GM12872 (cell line): ENCODE measurements at regions not wholly inside any gene's neighbourhood (a gene's known extent, or its start where the extent isn't known, plus 50 kb on each side); places are given as distances from the start of the nearest gene placed in this dataset.

Source experiments
- TF ChIP-seq, protein P1 (sequence below): IDR thresholded peaks from 3 replicates; pipeline ENCODE4 v1.5.1; 2011; ENCODE audit warnings: low read depth, mild to moderate bottlenecking, low read length, moderate library complexity; ENCODE audit not compliant: insufficient read depth

DNA sequence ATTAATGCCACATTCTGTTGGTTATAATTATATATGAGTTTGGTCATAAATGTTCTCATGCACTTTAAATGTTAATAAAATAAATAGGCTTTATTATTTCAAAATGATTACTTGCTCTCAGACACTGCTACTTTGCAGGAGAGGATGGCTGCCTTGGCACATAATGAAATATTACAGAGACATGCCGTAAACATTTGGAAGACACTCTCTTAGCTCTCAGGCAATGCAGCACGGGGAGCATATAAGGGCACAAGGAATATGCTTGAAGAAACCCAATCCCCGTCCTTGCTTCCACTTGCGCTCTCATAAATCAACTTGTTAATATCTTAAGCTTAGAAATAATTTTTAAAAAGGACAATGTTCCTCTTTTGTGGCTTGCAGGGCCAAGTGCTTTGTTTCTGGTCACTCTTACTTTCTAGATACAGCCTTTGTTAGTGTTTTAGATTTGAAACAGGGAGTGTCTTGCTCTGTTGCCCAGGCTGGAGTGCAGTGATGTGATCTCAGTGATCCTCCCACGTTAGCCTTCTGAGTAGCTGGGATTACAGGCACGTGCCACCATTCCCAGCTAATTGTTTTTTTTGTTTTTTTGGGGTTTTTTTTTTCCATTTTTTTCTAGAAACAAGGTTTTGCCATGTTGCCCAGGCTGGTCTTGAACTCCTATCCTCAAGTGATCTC, 445.0 kb downstream of the SPRY1 start:
- TF ChIP-seq, protein P1, sequence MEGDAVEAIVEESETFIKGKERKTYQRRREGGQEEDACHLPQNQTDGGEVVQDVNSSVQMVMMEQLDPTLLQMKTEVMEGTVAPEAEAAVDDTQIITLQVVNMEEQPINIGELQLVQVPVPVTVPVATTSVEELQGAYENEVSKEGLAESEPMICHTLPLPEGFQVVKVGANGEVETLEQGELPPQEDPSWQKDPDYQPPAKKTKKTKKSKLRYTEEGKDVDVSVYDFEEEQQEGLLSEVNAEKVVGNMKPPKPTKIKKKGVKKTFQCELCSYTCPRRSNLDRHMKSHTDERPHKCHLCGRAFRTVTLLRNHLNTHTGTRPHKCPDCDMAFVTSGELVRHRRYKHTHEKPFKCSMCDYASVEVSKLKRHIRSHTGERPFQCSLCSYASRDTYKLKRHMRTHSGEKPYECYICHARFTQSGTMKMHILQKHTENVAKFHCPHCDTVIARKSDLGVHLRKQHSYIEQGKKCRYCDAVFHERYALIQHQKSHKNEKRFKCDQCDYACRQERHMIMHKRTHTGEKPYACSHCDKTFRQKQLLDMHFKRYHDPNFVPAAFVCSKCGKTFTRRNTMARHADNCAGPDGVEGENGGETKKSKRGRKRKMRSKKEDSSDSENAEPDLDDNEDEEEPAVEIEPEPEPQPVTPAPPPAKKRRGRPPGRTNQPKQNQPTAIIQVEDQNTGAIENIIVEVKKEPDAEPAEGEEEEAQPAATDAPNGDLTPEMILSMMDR: no peak

DNA sequence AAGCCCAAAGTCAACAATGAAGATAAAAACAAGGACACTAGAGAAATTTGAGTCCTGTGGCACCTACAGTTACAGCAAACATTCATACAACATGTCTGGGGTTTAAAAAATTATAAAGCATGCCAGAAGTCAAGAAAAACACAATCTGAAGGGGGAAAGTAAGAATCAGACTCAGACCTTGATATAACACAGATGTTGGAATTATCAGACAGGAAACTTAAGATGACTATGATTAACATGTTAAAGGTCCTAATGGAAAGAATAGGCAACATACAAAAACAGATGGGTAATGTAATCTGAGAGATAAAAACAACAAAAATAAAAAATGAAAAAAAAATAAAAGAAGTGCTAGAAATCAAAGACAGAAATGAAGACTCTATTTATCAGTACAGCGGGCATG, 446.5 kb downstream of the SPRY1 start:
- TF ChIP-seq, protein P1: no peak

DNA sequence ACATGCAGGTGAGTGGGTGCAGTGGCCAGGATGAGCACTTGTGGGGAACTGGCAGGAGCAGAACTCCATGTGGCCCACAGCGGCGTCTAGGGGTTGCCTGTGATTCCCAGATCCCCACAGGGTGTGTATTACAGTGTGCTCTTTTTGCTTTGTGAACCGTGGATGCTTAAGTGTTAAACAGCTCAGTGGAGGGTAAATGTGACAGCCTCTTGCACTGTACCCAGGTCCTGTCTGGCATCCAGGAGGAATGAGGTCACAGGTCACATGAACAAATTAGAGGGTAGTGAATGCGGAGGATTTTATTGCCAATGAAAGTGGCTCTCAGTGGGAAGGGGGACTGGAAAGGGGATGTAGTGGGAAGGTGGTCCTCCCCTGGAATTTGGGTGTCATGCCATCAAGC, 447.8 kb downstream of the SPRY1 start:
- TF ChIP-seq, protein P1: no peak

DNA sequence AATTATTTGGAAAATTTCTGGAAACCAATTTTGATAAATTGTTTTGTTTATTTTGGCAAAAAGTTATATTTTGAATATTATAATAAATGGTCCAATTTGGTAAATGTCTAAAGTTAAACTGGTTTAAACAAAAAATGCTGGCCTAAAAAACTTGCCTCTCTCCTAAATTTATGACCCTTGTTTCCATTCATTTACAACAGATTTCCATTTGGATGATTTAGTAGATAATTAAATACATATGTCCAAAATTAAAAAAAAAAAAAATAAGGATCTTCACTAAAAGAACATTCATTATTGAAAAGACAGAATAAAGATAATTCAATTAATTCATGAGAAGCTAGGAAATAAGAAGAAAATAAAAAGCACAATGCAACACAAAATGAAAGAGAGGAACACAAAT, 449.5 kb downstream of the SPRY1 start:
- TF ChIP-seq, protein P1: no peak

DNA sequence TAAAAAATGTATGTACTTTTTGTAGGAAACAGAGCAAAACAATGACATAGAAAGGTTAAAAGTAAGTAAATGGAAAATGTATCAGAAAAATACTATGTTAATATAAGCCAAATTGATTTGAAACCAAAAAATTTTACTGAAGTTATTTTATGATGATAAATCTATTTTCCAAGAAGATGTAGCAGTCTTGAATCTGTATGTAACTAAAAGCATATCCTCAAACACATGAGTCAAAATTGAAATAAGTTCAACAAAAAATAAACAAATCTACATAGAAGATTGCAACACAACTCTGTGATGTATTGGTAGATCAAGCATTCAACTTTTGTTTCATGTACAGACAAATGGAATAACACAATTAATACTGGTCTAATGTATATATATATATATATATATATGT, 450.0 kb downstream of the SPRY1 start:
- TF ChIP-seq, protein P1: no peak

DNA sequence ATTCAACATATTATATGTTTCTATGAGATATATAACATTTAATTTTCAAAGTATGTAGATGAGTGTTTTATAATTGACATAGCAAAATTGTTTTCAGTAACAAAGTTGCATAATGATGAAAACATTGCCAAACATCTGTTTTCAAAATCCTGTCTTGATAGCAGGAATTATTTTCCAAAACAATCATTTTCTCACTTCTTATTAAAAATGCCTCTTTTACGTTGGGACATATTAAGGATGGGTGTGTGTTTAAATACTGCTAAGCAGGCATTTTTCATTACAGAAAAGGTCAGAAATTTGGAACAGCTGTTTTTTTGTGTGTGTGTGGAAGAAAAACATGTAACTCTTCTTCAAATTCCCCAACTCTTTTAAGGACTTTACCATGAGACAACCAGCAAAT, 452.0 kb downstream of the SPRY1 start:
- TF ChIP-seq, protein P1: no peak

DNA sequence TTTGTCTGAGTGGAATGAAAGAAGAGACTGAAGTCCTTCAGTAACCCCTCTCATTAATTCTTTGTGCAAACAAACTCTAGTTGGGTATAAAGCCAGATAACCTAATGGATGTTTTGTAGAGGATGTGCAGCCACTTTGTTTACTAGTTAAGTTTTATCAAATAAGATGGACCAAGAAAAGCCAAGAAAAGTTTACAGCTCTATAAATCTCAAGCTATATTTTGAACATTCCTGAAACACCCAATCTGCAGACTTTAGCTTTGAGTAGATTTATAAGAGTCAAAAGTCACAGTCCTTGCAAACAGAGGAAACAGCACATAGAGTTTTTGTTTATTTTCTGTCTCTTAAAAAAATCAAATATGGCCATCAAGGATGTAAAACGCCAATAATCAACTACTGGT, 452.9 kb downstream of the SPRY1 start:
- TF ChIP-seq, protein P1: no peak

DNA sequence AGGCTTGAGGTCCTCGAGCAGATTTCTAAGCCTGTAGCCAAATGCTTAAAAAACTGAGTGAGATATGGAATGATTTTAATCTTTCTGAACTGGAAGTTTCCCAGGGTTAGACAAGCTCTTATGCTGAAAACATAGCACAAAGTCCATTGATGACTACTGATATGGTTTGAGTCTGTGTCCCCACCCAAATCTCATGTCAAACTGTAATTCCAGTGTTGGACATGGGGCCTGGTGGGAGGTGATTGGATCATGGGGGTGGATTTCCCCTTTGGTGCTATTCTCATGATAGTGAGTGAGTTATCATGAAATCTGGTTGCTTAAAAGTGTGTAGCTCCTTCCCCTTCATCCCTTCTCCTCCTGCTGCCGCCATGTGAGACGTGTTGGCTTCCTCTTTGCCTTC, 454.9 kb downstream of the SPRY1 start:
- TF ChIP-seq, protein P1: no peak
